NCI-H1105 (cell line): ENCODE measurements at regions not wholly inside any gene's neighbourhood (a gene's known extent, or its start where the extent isn't known, plus 50 kb on each side); places are given as distances from the start of the nearest gene placed in this dataset.

Source experiments
- DNase-seq: peaks from one replicate; lab custom pipeline; 2025; lab: John Stamatoyannopoulos, UW

GRCh38 chr13:43984292-43984691 lies 104.6 kb downstream of the LACC1 start:
- no peak for DNase-seq

GRCh38 chr13:43985422-43986072 lies 105.8 kb downstream of the LACC1 start:
- peak; percentile 23 for DNase-seq

DNA sequence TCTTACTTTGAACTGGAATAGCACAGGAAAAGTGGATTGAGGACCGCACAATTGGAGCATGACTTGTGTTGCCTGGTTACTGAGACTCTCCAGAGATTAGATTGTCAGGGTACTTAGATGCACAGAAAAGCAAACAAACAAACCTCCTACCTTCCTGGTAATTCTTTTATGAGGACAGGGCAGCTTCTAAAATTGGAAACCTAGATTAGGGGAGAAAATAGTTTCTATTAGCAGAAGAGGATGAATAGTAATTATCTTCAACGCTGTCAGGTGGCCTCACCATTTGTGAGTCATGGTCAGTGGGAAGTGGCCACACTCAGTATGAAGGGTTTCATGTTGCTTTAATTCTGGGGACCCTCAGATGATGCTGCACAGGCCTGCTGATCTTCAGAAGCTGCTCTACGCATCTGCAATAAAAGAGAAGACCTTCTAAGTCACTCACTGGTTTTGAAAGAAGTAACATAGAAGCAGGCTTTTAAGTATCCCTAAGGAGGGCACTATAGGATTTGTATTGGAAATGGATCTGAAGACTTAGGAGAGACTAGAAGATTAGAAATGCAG lies 106.8 kb downstream of the LACC1 start:
- DNase-seq: peak; percentile 44

- DNase-seq: no peak
These were observed 108.6 kb downstream of the LACC1 start for GRCh38 chr13:43988302-43988701.

GRCh38 chr13:43990021-43990420 lies 110.3 kb downstream of the LACC1 start:
- no peak for DNase-seq

GRCh38 chr13:43990829-43991228 lies 111.1 kb downstream of the LACC1 start:
- no peak for DNase-seq

DNA sequence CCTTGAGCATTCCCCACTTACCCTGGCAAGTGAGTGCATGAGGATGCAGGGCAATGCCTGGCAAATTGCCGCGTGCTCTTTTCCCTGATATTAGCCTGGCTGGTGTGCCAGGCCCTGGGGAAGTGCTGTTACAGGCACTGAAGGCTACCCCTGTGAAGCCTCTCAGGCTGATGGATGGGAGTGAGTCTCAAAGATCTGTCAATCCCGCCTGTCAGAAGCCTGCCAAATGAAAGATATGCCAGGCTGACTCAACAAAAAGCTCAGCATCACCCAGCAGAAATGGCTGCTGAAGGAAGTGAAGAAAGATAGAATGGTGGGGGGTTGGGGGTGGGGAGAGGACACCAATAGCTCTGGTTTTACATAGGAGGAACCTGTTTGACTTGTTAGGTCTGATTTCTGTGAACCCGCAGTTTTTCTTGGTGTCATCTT lies 112.1 kb downstream of the LACC1 start:
- no peak for DNase-seq

DNA sequence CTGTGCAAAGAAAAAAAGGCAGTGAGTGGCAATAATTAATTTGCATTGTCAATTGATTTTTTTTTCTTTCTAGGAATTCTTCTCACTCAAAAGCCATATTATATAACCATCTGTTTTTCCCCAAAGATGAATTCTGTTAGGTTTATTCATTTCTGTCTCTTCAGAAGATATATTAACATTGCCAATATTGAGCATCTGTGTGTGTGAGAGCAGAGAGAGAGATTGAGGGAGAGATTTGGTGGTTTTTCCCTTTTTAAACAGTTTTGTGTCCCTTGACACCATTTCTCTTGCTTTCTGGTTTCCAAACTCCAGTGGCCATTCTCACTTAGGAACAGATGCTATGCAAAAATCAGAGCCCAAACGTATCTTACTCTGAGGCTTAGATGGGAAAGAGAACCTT lies 112.5 kb downstream of the LACC1 start:
- no peak for DNase-seq

- DNase-seq: peak; percentile 23
These were observed 115.5 kb downstream of the LACC1 start for GRCh38 chr13:43994999-43995859.

DNA sequence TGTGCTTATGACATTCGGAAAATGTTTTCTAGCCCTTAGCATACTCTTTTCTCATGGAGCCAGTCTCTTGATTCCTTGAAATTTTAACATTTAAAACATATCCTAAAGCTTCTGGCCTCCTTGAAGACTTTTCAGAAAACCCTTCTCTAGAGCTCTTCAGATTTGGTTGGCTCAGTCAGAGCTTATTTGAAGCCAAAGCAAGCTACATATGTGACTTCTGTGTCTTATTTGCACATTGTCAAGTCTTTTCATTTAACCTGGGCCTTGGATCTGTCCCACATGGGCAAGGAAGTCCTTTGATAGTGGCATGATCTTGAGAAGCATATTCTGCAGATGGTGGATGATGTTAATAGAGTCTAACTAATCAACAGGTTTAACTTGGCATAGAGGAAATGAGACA lies 116.5 kb downstream of the LACC1 start:
- no peak for DNase-seq

- no peak for DNase-seq
These were observed 123.8 kb downstream of the LACC1 start for GRCh38 chr13:44003481-44003880.

GRCh38 chr13:44004878-44005277 lies 125.2 kb downstream of the LACC1 start:
- no peak for DNase-seq

GRCh38 chr13:44007451-44007850 lies 127.7 kb downstream of the LACC1 start:
- no peak for DNase-seq

DNA sequence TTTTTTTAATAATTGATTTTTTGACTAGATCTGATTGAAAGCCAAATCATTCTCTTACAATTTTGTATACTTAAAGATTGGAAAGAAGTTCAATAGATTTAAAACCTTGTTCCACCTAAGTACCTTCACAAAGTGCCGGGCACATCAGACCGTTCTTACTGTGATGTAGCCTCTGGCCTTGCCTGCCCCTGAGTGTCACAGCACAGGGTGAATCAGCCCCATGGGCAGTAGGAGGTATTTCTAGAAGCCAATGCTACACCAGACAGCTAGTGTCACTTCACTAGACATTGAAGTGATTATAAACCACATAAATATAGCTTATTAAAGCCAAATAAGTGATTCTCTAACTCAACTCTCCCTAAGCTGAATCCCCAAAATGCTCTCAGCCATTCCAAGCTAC lies 131.3 kb downstream of the LACC1 start:
- DNase-seq: no peak

- DNase-seq: no peak
These were observed 133.4 kb downstream of the LACC1 start for GRCh38 chr13:44012910-44013757.

DNA sequence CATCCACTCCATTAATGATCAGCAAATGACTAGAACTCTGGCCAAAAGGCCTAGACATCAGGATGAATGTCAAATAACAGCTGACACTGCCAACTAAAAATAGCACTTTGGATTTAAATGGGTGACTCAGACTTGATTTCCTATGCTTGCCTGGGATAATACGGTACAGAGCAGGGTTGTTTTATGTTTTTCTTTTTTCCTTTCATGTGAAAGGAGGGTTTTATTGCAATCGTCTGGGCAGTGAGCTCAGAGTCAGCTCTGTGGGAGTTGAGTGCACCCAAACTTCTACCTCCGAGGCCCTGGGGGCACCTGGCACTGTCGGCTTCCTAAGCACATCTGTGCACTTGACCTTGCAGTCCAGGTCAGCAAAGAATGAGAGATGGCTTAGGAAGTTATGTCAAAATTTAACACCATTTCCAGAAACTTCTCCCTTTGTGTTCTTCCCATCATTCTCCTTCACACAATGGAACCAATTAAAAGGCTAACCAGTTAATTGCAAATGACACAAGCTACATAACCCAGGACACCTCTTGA lies 134.1 kb downstream of the LACC1 start:
- DNase-seq: no peak

DNA sequence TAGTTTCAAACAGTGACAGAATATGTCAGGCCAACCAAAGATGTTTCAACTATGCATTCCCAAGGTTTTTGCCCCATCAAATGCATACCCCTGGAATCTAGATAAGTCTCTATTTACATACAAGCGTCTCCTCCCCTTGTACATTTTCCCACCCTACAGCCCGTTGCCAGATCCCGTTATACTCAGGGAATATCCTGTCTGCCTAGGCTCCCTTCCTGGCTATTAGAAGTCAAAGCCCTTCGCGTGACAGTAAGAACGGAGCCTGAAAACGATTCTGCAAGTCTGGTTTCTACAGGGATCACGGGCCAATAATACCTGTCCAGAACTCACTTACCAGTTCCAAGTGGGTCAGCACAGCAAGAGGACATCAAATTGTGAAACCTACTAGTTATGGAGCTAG lies 134.8 kb downstream of the LACC1 start:
- DNase-seq: no peak

GRCh38 chr13:44015118-44015517 lies 135.4 kb downstream of the LACC1 start:
- no peak for DNase-seq

GRCh38 chr13:44015811-44016210 lies 136.1 kb downstream of the LACC1 start:
- DNase-seq: no peak

GRCh38 chr13:44017756-44018309 lies 138.1 kb downstream of the LACC1 start:
- DNase-seq: no peak

- no peak for DNase-seq
These were observed 139.9 kb downstream of the LACC1 start for GRCh38 chr13:44019651-44020050.

GRCh38 chr13:44021422-44021821 lies 141.7 kb downstream of the LACC1 start:
- no peak for DNase-seq
